Ascending aorta (tissue), 2 donors: ENCODE measurements at regions not wholly inside any gene's neighbourhood (a gene's known extent, or its start where the extent isn't known, plus 50 kb on each side); places are given as distances from the start of the nearest gene placed in this dataset.
"Not testable (repeated sequence)": the region's sequence is repeated elsewhere in the genome, so short reads cannot be mapped to it uniquely, and the experiment has no call there.

Experiments used
- DNase-seq, 2 donors: peaks; one replicate each; pipeline ENCODE4 v3.0.0-alpha.2; 2019; ENCODE audit warnings: low spot score in 2 of 2
- H3K27ac ChIP-seq, 2 donors: fragments of 200-600 bp; sonication (generic); one replicate each; pipeline ENCODE4 v1.5.1; 2016 to 2017; ENCODE audit warnings: mild to moderate bottlenecking in 1 of 2
- H3K27me3 ChIP-seq: fragments of 200-600 bp; sonication (generic); one replicate; pipeline ENCODE4 v1.5.1; 2017
- H3K36me3 ChIP-seq, 2 donors: fragments of 200-600 bp; sonication (generic); one replicate each; pipeline ENCODE4 v1.5.1; 2016
- H3K4me1 ChIP-seq, 2 donors: fragments of 200-600 bp; sonication (generic); one replicate each; pipeline ENCODE4 v1.5.1; 2016 to 2017; ENCODE audit warnings: mild to moderate bottlenecking in 1 of 2
- H3K4me3 ChIP-seq, 2 donors: fragments of 200-600 bp; sonication (generic); one replicate each; pipeline ENCODE4 v1.5.1; 2016 to 2017; ENCODE audit warnings: mild to moderate bottlenecking in 1 of 2
- H3K9me3 ChIP-seq, 2 donors: fragments of 200-600 bp; sonication (generic); one replicate each; pipeline ENCODE4 v1.5.1; 2016
- CTCF ChIP-seq, 3 experiments: fragments of 200-600 bp in 2 of 3; fragments of 450-650 bp in 1 of 3; sonication (generic) in 2 of 3; IDR thresholded peaks; one replicate each; pipeline ENCODE4 v1.5.1; 2016 to 2019; ENCODE audit warnings: antibody characterized with exemption in 3 of 3, mild to moderate bottlenecking in 1 of 3, moderate library complexity in 1 of 3
- intact Hi-C: fragments of 100-400 bp; cut with DNase I; formaldehyde crosslinking; loops from one replicate; pipeline ENCODE4 v1.15.1; 2023

GRCh38 chr9:78707481-78707991 lies 410.6 kb downstream of the PSAT1 start:
- Histone ChIP-seq H3K27ac (no peak overlapping the region), H3K36me3 (no peaks in the 10 kb centered on the region), H3K9me3 (no peaks in the 10 kb centered on the region), H3K27me3 (no peaks in the 10 kb centered on the region), H3K4me3 (no peak overlapping the region), H3K4me1 (no peaks in the 10 kb centered on the region)
- TF ChIP-seq CTCF (IDR thresholded peaks at IDR 0.05), result no peak
- no peak for DNase-seq
- intact Hi-C loops, result no loop called here

- H3K9me3 ChIP-seq, result no peaks in the 10 kb centered on the region
Measured at GRCh38 chr9:78712903-78713613, 416.1 kb downstream of the PSAT1 start.

GRCh38 chr9:78713614-78714405 lies 416.9 kb downstream of the PSAT1 start:
- Histone ChIP-seq H3K36me3 (no peaks in the 10 kb centered on the region), H3K4me3 (no peak overlapping the region), H3K27me3 (no peaks in the 10 kb centered on the region), H3K4me1 (no peaks in the 10 kb centered on the region), H3K9me3 (no peaks in the 10 kb centered on the region), H3K27ac (no peak overlapping the region)
- TF ChIP-seq CTCF (IDR thresholded peaks at IDR 0.05), result no peak
- intact Hi-C loops, result no loop called here
- DNase-seq, result no peak

More at GRCh38 chr9:78712903-78713613, 416.1 kb downstream of the PSAT1 start:
- DNase-seq, result no peak
- intact Hi-C loops, result no loop called here
- Histone ChIP-seq H3K4me1 (no peaks in the 10 kb centered on the region), H3K27me3 (no peaks in the 10 kb centered on the region), H3K4me3 (no peak overlapping the region), H3K27ac (no peak overlapping the region), H3K36me3 (no peaks in the 10 kb centered on the region)
- no peak for TF ChIP-seq CTCF (IDR thresholded peaks at IDR 0.05)

GRCh38 chr9:78714576-78714975 lies 417.7 kb downstream of the PSAT1 start:
- no peak for TF ChIP-seq CTCF (IDR thresholded peaks at IDR 0.05)
- no peaks in the 10 kb centered on the region for H3K4me1 ChIP-seq
- no peaks in the 10 kb centered on the region for H3K36me3 ChIP-seq
- no peaks in the 10 kb centered on the region for H3K27me3 ChIP-seq
- no peaks in the 10 kb centered on the region for H3K9me3 ChIP-seq
- H3K27ac ChIP-seq, result no peak overlapping the region
- DNase-seq, result no peak
- intact Hi-C loops, result no loop called here
- H3K4me3 ChIP-seq, result no peak overlapping the region

GRCh38 chr9:78719029-78719428 lies 422.1 kb downstream of the PSAT1 start:
- H3K4me3 ChIP-seq, H3K36me3 ChIP-seq, H3K9me3 ChIP-seq, DNase-seq, intact Hi-C loops, H3K4me1 ChIP-seq, H3K27me3 ChIP-seq, H3K27ac ChIP-seq: not testable (repeated sequence)

- H3K4me1 ChIP-seq, result no peaks in the 10 kb centered on the region
- no peaks in the 10 kb centered on the region for H3K27me3 ChIP-seq
- no peak for TF ChIP-seq CTCF (IDR thresholded peaks at IDR 0.05)
- DNase-seq, result no peak
- intact Hi-C loops, result no loop called here
- H3K36me3 ChIP-seq, result no peaks in the 10 kb centered on the region
- H3K4me3 ChIP-seq, result no peak overlapping the region
- no peak overlapping the region for H3K27ac ChIP-seq
- H3K9me3 ChIP-seq, result no peaks in the 10 kb centered on the region
Measured at GRCh38 chr9:78724896-78725295, 428.0 kb downstream of the PSAT1 start.
